ENCODE measurements at regions not wholly inside any gene's neighbourhood (a gene's known extent, or its start where the extent isn't known, plus 50 kb on each side); places are given as distances from the start of the nearest gene placed in this dataset.

DNA sequence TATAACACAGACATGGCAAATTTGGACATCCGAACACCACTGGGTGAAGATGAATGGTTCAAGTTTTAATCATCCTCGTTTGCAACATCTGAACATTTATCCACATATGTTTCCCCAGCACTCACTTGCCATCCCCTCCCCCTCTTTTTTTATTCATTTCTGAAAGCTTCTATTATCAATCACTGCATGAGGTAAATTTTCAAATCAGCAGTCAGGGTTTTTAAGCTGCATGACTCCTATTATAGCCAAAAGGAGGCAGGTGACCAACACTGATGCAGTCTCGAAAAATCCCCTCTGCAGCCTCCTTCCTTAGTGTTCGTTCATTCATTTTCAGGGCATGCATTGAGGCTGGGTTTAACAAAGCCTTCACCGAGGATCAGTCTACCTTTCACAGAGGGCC lies 530.8 kb upstream of the JARID2 start:
- TF ChIP-seq POLR2AphosphoS5 (IDR thresholded peaks at IDR 0.05; ENCODE audit: low read depth, low read length) (no peak), TAF1 (IDR thresholded peaks at IDR 0.05; ENCODE audit: borderline replicate concordance, insufficient read depth, low read length) (no peak), FOXP2 (optimal IDR thresholded peaks at IDR 0.05; ENCODE audit: borderline replicate concordance, extremely low read depth, extremely low read length, insufficient read depth) (no peak), SIN3A (IDR thresholded peaks at IDR 0.05; ENCODE audit: borderline replicate concordance, insufficient read depth, low read length) (no peak)
- TF ChIP-seq, protein P1, sequence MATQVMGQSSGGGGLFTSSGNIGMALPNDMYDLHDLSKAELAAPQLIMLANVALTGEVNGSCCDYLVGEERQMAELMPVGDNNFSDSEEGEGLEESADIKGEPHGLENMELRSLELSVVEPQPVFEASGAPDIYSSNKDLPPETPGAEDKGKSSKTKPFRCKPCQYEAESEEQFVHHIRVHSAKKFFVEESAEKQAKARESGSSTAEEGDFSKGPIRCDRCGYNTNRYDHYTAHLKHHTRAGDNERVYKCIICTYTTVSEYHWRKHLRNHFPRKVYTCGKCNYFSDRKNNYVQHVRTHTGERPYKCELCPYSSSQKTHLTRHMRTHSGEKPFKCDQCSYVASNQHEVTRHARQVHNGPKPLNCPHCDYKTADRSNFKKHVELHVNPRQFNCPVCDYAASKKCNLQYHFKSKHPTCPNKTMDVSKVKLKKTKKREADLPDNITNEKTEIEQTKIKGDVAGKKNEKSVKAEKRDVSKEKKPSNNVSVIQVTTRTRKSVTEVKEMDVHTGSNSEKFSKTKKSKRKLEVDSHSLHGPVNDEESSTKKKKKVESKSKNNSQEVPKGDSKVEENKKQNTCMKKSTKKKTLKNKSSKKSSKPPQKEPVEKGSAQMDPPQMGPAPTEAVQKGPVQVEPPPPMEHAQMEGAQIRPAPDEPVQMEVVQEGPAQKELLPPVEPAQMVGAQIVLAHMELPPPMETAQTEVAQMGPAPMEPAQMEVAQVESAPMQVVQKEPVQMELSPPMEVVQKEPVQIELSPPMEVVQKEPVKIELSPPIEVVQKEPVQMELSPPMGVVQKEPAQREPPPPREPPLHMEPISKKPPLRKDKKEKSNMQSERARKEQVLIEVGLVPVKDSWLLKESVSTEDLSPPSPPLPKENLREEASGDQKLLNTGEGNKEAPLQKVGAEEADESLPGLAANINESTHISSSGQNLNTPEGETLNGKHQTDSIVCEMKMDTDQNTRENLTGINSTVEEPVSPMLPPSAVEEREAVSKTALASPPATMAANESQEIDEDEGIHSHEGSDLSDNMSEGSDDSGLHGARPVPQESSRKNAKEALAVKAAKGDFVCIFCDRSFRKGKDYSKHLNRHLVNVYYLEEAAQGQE (IDR thresholded peaks at IDR 0.05; ENCODE audit: insufficient read depth in 1 of 2, low read depth in 2 of 2, low read length in 2 of 2), result no peak

DNA sequence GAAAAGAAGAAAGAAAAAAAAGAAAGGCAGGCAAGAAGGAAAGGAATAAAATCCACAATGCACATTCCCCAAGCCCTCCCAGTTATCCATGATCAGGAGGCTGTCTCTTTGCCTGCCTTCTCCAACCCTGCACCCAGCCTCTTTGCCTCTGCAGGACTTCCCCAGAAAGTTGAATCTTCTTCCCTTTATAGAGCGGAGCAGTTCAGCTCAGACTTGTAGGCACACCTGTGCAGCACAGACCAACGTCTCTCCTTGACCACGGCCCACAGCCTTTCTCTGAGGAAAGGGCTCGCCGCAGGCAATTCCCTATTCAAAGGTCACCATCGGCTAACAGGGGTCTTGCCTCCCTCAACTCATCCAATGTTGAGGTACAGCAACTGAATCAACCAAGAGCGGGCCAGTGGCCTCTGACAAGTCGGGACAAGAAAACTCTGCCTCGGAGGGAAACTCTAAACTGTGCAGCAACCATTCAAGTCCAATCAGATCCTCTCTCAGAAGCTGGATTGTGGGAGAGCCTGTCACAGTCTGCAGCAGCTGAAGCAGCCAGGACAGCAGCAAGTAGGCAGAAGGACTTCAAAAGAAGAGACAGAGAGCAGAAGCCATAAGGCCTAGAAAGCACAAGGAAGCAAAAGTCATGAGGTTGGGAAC lies 529.2 kb upstream of the JARID2 start:
- TF ChIP-seq FOXP2 (optimal IDR thresholded peaks at IDR 0.05; ENCODE audit: borderline replicate concordance, extremely low read depth, extremely low read length, insufficient read depth), result no peak
- TF ChIP-seq TAF1 (IDR thresholded peaks at IDR 0.05; ENCODE audit: borderline replicate concordance, insufficient read depth, low read length), result no peak
- TF ChIP-seq POLR2AphosphoS5 (IDR thresholded peaks at IDR 0.05; ENCODE audit: low read depth, low read length), result no peak
- TF ChIP-seq, protein P1 (IDR thresholded peaks at IDR 0.05; ENCODE audit: insufficient read depth in 1 of 2, low read depth in 2 of 2, low read length in 2 of 2), result no peak
- TF ChIP-seq SIN3A (IDR thresholded peaks at IDR 0.05; ENCODE audit: borderline replicate concordance, insufficient read depth, low read length), result no peak

DNA sequence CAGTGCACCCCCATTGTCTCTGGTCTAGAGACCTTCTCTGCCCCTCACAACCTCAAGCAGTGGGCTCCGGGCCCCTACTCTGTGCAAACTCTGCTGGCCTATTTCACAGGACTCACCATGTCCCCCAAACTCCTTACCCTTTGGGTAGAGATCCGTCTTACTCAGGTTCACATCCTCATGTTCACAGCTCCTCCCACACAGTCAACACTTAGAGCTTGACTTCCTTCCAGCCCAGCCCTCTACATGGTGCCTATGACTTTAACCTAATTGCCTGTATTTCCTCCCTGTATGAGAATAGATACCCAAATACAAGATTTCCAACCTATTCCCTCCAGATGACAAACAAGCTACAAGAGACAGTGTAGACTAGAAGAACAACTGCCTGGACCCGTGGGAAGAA lies 528.6 kb upstream of the JARID2 start:
- no peak for TF ChIP-seq SIN3A (IDR thresholded peaks at IDR 0.05; ENCODE audit: borderline replicate concordance, insufficient read depth, low read length)
- no peak for TF ChIP-seq FOXP2 (optimal IDR thresholded peaks at IDR 0.05; ENCODE audit: borderline replicate concordance, extremely low read depth, extremely low read length, insufficient read depth)
- TF ChIP-seq, protein P1 (IDR thresholded peaks at IDR 0.05; ENCODE audit: insufficient read depth in 1 of 2, low read depth in 2 of 2, low read length in 2 of 2), result no peak
- no peak for TF ChIP-seq POLR2AphosphoS5 (IDR thresholded peaks at IDR 0.05; ENCODE audit: low read depth, low read length)
- no peak for TF ChIP-seq TAF1 (IDR thresholded peaks at IDR 0.05; ENCODE audit: borderline replicate concordance, insufficient read depth, low read length)

DNA sequence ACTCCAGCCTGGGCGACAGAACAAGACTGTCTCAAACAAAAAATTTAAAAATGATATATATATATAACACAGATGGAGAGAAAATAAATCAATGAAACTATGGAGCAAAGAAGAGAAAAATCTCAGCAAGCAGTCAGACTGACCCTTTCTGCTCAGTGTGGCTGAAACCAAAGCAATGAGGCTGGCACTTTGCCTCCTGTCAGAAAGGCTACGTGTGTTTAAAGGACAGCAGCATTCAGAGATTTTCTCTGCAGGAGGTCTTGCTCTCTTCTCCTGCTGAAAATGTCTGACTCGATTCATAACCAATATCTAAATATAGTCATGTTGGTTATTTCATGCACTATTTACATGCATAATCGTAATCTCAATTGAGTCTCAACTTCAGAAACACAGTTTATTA lies 527.0 kb upstream of the JARID2 start:
- no peak for TF ChIP-seq FOXP2 (optimal IDR thresholded peaks at IDR 0.05; ENCODE audit: borderline replicate concordance, extremely low read depth, extremely low read length, insufficient read depth)
- no peak for TF ChIP-seq POLR2AphosphoS5 (IDR thresholded peaks at IDR 0.05; ENCODE audit: low read depth, low read length)
- TF ChIP-seq, protein P1 (IDR thresholded peaks at IDR 0.05; ENCODE audit: insufficient read depth in 1 of 2, low read depth in 2 of 2, low read length in 2 of 2), result no peak
- no peak for TF ChIP-seq TAF1 (IDR thresholded peaks at IDR 0.05; ENCODE audit: borderline replicate concordance, insufficient read depth, low read length)
- TF ChIP-seq SIN3A (IDR thresholded peaks at IDR 0.05; ENCODE audit: borderline replicate concordance, insufficient read depth, low read length), result no peak
